Nucleus accumbens (tissue), 56 donors: ENCODE measurements at regions not wholly inside any gene's neighbourhood (a gene's known extent, or its start where the extent isn't known, plus 50 kb on each side); places are given as distances from the start of the nearest gene placed in this dataset.

Source experiments
- DNase-seq, 56 donors: peaks; one replicate each; lab custom pipeline; 2025; lab: John Stamatoyannopoulos, UW

DNA sequence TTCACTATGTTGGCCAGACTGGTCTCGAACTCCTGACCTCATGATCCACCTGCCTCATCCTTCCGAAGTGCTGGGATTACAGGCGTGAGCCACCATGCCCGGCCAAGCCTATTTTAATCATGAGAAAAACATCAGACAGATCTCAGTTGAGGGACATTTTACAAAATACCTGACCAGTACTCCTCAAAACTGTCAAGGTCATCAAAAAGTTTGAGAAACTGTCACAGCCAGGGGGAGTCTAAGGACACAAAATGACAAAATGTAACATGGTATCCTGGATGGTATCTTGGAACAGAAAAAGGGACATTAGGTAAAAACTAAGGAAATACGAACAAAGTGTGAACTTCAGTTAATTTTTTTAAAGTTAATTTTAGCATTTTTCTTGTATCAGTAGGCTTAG, 219.8 kb upstream of the PPP1R3A start:
- no peak for DNase-seq

DNA sequence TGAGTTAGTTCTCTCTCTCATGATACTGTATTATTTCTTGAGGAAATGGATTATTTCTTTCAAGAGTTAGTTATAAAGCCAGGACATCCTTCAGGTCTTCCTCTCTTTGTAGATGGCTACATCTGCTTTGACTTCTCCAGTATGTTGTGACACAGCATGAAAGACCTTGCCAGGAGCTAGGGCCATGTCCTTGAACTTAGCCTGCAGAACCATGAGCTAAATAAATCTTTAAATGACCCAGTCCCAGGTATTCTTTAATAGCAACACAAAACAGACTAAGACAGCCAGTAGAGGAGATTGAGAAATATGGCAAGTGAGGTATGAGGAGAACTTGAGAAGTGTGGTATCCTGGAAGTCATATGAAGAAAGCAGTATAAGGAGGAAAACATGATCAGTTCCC, 214.9 kb upstream of the PPP1R3A start:
- DNase-seq: no peak

DNA sequence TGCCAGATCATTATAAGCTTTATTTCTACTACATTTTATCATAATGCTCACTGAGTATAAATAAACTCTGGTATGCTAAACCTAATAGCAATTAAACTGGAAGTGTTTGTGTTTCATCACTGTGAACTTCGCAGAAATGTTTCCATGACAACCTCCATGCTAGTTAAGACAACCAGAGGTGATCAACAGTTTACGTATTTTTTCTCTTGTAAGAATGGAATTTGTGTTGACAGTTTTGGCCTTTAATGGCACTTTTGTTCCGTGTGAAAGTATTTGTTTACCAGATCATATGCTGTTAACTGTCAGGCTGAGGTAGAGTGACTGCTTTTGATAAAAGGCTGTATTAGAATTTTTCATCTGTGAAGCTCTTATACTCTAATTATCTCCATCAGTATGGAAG, 212.1 kb upstream of the PPP1R3A start:
- no peak for DNase-seq

DNA sequence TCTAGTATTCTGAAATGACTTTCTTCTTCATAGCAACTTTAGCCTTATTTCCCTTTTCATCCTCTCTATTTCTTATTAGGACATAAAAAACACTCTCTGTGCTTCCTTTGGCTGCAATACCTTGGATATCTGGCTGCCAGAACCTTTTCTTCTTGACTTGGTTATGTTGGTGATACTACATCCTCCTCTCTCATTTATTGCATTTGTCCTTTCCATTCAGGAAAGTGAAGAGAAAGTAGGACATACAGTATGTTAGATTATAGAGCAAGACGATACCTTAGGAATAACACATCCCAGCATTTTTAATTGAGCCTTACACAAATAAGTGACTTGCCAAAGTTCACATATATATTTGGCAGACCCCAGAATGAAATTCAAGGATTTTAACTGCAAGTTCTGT, 210.1 kb upstream of the PPP1R3A start:
- DNase-seq: no peak

DNA sequence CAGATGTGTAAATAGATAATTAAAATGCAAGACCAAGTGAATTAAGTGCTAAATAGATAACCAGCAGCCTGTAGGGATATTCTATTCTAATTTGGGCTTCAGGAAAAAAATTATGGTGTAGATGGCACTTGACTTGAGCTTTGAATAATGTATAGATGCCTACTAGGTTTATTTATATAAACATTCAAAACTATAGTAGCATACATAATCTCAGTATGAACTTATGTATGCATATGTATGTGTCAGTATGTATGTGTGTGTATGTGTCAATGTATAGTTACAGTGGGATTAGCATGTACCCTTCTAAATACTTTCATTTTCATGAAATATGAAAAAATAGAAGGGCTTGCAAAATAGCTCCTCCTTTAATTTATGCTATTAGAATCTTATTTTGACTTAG, 207.3 kb upstream of the PPP1R3A start:
- no peak for DNase-seq

DNA sequence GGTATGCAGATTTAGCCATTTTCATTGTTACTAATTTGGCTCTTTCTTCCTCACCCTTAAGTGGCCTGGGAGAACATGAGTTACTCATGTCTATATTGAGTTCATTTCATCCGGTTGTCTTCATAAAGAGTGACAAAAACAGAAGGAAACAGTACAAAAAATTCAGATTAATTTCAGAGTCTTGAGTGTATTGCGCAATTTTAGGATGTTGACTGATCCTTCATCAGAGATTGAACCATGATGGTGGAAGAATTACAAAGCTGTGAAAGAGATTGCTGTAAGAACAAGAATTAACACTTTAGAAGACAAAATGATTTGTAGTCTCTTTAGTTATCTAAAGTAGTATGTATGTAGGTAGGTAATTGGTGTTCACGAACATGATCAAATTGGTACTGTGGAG, 194.0 kb upstream of the PPP1R3A start:
- no peak for DNase-seq

DNA sequence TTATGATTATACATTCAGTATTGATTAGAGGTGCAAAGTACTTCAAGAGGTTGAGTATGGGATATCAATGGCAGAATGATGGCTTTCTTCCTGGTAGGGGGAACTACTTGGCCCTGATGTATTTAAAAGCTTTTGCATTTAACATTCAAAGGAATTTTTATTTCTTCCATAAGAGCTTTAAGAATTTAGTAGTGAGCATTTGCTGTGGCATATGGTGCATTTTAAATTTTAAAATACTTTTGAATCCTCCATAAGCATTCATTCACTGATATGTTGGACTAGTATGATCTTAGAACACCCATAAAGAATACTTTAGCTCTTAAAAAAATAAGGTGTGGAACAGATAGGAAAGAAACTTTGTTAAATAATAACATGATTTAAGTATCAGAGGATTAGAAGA, 191.9 kb upstream of the PPP1R3A start:
- no peak for DNase-seq

DNA sequence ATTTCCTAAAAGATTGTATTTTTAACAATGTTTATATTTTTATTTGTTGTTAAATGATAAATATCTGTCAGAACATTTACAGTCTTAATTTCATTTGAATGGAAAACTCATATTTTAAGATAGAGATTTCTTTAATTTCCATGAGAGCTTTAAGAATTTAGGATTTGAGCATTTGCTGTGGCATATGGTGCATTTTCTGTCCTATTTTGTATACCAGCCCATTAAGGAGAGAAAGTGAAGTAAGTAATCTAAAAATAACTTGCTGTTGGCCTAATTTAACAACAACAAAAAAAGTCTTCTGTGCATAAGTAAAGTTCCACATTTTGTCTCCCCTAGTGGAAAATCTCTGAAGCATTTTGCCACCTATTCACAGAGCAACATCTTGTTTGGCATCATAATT, 190.9 kb upstream of the PPP1R3A start:
- DNase-seq: no peak

DNA sequence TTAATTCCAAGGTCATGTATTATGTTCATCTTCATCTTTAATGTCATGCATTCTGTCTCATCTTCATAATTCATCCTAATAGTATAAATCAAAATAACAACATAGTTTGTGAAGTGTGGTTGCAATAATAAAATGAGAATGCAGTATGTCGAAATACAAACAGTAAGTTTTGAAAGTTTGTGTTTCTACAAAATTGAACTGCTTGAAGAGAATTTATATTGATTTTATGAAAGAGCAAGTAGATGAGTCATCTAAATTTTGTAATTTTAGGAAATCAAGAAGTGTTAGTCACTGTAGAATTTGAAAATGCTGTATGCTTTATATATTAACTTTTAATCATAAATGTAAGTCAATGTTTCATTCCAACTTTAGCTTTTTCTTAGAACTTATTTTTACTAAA, 190.5 kb upstream of the PPP1R3A start:
- DNase-seq: no peak

DNA sequence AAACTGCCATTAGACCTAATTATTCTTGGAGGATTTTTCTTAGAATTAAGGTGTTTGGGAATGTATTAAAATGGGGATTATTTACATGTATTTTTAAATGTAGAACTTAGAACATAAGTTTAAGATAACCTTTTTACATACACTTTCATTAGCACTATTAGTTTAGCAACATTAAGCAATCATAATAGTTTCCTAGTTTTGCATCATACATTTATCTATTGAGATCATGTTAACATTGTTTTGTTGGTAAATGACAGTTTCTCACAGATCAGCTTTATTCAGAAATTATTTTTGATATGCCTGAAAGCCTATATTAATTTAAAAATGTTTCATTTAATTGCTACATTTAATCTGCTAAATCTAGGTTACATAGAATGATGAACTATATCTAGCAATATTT, 189.7 kb upstream of the PPP1R3A start:
- DNase-seq: no peak

DNA sequence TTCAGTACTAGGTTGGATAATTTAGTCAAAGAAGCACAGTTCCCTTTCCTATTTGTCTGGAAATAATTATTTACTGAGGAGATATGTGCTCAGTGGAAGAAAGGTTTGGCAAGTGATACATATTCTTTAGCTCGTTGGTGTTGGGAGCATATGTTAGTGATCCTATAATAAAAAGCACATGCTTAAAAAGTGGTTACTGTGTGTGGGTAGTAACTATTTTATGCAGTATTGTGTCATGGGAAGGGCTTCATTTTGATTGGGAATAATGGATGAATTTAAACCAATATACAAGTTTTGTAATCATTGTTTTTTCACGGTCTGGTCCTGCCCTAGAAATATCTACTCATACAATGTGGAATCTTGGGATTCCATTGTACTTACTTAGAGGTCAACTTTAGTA, 188.7 kb upstream of the PPP1R3A start:
- no peak for DNase-seq

DNA sequence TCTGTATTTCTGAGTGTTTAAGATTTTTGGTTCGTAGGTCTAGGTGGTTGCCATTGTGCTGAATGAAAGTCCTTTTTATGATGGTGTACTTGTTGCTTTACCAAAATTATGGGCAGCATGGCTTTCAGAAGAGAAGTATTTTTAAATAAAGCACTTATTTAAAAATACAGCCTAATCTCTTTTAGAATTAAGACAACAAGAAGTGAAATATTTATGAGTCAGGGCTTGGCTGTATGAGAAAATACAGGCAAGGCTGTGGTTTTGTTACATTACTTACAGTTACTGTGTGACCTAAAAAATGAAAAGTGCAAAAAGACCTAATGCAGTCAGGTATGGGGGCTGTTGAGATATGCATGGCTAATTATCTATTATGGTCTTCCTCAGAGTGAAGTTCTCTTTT, 185.2 kb upstream of the PPP1R3A start:
- no peak for DNase-seq

DNA sequence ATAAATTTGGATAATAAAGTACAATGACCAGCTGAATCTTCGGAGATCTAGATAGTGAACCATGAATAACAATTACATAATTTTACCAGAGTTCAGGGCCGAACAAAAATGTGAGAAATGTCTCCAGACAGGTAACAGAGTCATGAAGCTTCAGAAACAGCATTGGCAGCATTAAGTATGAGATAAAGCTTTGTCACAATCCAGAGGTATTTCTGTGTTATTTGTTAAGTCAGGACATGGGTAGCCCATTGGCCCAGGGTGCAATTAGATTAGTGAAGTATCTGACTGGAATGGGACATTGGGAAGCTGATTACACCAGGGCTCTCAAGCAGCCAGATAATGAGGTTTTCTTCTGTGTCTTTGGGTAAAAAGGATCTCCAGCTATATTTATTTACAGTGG, 184.2 kb upstream of the PPP1R3A start:
- DNase-seq: no peak

DNA sequence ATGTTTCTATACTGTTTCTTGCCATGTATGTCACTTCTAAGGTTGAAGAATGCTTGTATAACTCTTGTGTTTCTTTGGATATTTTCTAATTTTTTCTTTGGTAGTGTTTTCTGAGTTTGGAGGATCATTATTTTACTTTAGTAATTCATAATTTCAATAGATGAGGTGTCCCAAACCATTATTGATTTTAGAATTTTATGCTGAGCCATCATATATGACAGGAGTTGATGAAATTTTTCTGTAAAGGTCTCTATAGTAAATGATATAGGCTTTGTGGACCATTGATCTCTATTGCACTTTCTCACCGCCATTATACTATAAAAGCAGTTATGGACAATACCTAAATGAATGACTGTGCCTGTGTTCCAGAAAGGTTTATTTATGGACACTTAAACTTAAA, 183.3 kb upstream of the PPP1R3A start:
- no peak for DNase-seq

DNA sequence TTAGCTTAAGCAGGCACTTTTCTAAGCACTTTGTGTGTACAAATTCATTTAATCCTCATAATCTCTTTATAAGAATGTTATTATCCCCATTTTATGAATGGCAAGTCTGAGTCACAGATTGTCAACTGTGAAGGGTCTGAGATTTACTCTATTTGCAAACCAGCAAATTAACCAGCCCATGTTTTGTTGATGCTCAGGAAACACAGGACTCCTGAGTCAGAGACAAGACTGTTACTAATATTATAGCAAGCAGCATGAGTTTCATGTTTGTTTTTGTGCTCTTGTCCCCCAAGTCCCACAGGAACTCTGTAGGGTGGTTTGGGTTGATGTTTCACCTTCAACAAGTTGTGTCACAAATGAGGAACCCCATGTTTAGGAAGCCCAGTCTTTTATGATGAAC, 182.0 kb upstream of the PPP1R3A start:
- no peak for DNase-seq

DNA sequence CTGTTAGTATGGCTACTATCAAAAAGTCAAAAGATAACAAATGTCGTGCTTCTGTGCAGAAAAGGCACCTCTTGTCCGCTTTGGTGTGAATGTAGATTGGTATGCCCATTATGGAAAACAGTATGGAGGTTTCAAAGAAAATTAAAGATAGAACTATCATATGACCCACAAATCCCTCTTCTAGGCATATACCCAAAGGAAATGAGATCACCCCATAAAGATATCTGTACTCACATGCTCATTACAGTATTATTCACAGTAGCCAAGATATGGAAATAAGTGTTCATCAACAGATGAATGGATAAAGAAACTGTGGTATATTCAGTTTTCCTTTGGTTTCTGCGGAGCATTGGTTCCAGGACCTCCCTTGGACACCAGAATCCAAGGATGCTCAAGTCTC, 180.5 kb upstream of the PPP1R3A start:
- DNase-seq: no peak

DNA sequence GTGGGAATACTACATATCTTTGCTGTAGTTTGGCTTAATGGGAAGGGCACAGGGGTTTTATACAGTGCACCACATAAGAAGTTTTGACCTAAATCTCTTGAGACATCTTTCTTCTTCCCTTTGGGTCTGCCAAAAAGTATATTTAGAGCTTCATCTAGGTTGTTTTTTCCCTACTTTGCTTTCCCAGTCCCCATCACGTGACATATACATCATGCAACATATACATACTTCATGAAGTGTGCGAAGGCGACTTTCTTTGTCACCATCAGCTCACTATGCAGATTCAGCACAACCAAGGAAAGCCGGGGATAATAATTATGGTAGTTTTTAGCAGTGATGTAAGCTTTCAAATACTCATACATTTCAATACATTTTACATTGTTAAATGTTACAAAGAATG, 177.1 kb upstream of the PPP1R3A start:
- no peak for DNase-seq

DNA sequence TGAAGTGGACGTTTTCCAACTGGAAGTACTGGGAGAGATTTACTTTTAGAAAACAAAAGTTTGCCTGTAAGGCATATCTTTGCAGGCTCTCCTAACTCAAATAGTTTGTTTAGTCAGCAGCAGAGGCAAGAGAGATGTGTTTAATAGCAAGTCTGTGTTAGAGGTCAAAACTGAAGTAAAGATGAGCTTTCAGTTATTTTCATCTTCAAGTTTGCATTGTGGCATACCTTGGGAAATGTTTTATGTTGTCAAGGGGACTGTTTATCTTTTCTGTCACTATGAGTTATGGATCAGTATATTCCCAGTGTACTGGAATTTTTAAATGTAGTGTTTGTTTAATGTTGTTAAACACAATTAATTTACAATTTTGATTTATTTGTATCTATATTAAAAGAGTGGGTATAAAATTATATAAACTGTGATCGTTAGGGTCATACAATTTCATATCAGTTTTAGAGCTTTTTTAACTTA, 169.7 kb upstream of the PPP1R3A start:
- DNase-seq: no peak

DNA sequence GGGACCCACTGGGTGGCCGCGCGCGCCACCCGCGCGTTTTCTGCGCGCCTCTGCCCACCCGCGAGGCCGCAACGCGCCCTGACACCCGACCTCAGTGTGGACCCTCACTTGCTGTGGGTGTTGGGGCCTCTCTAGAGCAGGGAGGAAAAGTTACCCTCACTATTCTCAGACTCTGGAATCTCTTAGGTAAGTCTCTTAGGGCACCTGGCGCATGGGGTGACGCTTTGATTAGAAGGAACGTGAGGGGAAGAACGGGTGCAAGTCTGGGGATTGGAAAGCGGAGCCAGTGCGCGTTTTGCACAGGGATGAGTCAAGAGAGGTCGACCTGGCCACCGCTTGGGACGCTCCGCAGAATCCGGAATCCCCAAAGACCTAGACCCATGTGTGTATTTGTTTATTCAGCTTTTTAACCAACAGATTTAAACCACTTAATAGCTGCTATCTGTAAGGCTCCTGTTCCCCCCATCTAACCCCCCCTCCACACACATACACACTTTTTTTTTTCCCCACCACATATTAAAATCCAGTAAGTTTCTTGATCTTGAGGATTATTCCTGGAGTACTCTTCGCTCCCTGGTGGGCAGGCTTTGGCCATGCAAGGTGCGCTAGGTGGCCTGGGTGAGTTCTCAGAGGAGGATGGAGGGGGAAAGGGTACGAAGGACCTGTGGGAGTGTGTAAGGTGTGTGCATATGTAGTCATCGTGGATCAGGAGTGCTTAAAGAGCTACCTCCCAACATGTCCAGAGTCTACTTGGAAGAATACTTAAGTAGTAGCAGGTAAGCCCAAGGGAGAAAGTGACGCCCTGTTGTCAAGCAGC, 169.1 kb upstream of the PPP1R3A start:
- peak in 2 of 56 donors; percentile 0 to 7 for DNase-seq

DNA sequence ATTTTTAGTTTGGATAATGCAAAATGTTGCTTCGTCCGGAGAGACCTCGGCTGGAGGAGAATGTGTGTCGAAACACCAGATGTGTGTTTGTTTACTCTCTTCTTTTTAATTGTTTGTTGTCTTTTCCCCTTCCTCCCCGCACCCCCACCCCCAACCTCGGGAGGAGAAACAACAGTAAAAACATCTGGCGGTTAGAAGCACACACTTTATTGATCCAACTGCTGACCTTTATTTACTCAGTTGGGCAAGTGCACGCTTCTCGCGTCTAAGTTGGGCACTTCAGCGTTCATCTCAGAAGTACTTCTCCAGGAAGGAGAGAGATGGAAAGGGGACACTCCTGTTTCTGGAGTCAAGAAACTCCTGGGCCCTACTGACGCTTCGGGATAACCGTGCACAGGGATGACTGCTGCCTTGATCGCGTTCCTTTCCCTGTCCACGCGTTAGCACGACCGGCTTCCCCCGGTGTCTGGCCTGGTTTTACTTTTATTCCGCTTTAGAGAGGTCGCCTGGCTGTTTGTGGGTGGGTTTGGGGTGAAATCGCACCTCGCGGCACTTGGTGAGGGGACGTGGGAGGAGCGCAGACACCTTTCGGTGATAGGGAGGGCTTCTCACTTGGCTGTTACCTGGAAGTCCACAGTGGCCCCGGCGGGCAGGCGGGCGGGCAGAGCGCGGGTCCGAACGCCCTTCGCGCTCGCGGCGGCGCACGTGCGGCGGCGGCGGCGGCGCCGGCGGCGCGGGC, 168.3 kb upstream of the PPP1R3A start:
- DNase-seq: peak in 2 of 56 donors; percentile 4 to 20

DNA sequence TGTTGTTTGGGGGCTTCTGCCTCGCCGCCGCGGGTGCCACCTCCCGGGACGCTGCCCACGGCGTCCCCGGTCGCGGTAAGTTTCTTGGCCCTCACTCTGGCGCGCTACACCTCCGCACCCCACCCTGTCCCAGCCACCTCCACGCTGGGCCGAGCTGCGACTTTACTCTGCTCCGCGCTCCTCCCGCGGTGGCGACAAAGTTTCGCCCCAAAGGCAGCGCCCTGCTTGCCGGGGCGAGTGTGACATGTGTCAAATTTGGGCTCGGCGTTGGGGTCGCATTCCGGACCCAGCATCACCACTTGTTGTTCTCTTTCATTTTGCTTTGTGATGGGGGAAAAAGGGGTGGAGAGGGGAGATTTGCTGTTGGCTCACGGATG, 167.7 kb upstream of the PPP1R3A start:
- peak in 2 of 56 donors; percentile 13 to 19 for DNase-seq
